ENCODE measurements at regions not wholly inside any gene's neighbourhood (a gene's known extent, or its start where the extent isn't known, plus 50 kb on each side); places are given as distances from the start of the nearest gene placed in this dataset.

DNA sequence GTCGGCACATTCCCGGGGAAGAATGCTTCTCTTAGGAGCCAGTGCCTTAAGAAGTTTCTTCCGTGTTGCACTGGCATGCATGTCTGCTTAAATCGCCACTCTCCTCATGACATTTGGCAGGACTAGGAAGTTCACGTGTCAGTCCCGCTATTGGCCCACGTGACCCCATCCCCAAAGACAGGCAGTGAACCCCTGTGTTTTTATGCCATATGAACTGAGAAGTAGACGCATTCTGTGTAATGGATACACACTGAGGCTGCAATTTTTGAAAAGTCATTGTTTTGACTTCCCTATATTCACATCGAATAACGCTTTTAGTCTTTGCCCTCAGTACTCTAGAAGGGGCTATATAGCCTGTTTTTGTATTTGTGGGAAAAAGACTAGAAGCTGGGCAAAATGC lies 125.6 kb upstream of the TBL1XR1 start:
- Histone ChIP-seq H3K4me3 (ENCODE audit: low read depth, low read length) (no peak overlapping the region), H3K4me1 (ENCODE audit: control insufficient read depth, insufficient read depth, low read length) (peaks cover 4% of the 10 kb centered on the region; the same call in 1 of the 2 replicates), H3K27ac (ENCODE audit: low read depth, low read length) (no peak overlapping the region), H3K9ac (ENCODE audit: low read length) (no peak overlapping the region), H3K9me3 (ENCODE audit: control insufficient read depth, insufficient read depth, low read depth, low read length) (no peaks in the 10 kb centered on the region), H3K27me3 (ENCODE audit: control insufficient read depth, insufficient read depth, low read length) (no peaks in the 10 kb centered on the region), H3K36me3 (ENCODE audit: control insufficient read depth, insufficient read depth, low read length) (no peaks in the 10 kb centered on the region)

- no peaks in the 10 kb centered on the region for H3K4me1 ChIP-seq (ENCODE audit: control insufficient read depth, insufficient read depth, low read length)
- no peaks in the 10 kb centered on the region for H3K36me3 ChIP-seq (ENCODE audit: control insufficient read depth, insufficient read depth, low read length)
- H3K9ac ChIP-seq (ENCODE audit: low read length) = no peak overlapping the region
- H3K27me3 ChIP-seq (ENCODE audit: control insufficient read depth, insufficient read depth, low read length) = no peaks in the 10 kb centered on the region
- H3K4me3 ChIP-seq (ENCODE audit: low read depth, low read length) = no peak overlapping the region
- H3K9me3 ChIP-seq (ENCODE audit: control insufficient read depth, insufficient read depth, low read depth, low read length) = no peaks in the 10 kb centered on the region
- no peak overlapping the region for H3K27ac ChIP-seq (ENCODE audit: low read depth, low read length)
Observed at GRCh38 chr3:177329854-177330253, 132.6 kb upstream of the TBL1XR1 start.

DNA sequence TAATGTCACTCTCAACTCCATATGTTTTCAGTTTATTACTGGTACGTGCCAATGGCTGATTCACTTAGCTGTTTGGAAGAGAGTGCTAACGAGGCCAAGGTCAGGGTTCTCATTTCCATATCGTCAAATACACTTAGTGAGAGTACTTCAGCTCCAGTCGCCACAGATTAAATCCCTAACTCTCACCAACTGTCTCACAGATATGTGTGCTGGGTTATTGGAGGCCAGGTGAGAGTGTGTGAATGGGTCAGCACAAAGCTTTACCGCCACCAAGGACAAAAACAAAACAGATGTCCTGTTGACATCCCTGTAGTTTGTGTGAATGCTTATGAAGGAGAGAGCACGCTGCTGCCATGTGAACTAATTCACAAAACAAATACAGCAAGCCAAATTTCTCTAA lies 133.5 kb upstream of the TBL1XR1 start:
- H3K9ac ChIP-seq (ENCODE audit: low read length) = no peak overlapping the region
- no peaks in the 10 kb centered on the region for H3K36me3 ChIP-seq (ENCODE audit: control insufficient read depth, insufficient read depth, low read length)
- no peaks in the 10 kb centered on the region for H3K4me1 ChIP-seq (ENCODE audit: control insufficient read depth, insufficient read depth, low read length)
- no peaks in the 10 kb centered on the region for H3K9me3 ChIP-seq (ENCODE audit: control insufficient read depth, insufficient read depth, low read depth, low read length)
- H3K4me3 ChIP-seq (ENCODE audit: low read depth, low read length) = no peak overlapping the region
- H3K27me3 ChIP-seq (ENCODE audit: control insufficient read depth, insufficient read depth, low read length) = no peaks in the 10 kb centered on the region
- no peak overlapping the region for H3K27ac ChIP-seq (ENCODE audit: low read depth, low read length)

DNA sequence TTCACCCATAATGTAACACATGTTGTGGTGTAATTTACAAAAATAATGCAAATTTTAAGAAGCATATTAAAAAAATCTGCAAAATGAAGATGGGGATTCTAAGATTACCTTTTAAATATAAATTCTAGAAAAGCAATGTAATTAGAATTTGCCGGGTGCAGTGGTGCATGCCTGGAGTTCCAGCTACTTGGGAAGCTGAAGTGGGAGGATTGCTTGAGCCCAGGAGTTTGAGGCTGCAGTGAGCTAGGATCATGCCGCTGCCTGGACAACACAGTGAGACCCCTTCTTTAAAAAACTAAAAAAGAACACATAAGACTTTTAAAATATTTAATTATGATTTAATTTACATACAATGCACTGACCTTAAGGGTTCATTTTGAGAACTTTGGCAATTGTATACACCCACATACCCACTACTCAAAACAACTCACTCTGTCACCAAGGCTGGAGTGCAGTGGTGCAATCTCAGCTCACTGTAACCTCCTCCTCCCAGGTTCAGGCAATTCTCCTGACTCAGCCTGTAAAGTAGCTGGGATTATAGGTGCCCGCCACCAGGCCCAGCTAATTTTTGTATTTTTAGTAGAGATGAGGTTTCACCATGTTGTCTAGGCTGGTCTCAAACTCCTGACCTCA lies 134.0 kb upstream of the TBL1XR1 start:
- no peaks in the 10 kb centered on the region for H3K36me3 ChIP-seq (ENCODE audit: control insufficient read depth, insufficient read depth, low read length)
- H3K9ac ChIP-seq (ENCODE audit: low read length) = no peak overlapping the region
- H3K27me3 ChIP-seq (ENCODE audit: control insufficient read depth, insufficient read depth, low read length) = no peaks in the 10 kb centered on the region
- no peak overlapping the region for H3K27ac ChIP-seq (ENCODE audit: low read depth, low read length)
- H3K4me3 ChIP-seq (ENCODE audit: low read depth, low read length) = no peak overlapping the region
- no peaks in the 10 kb centered on the region for H3K4me1 ChIP-seq (ENCODE audit: control insufficient read depth, insufficient read depth, low read length)
- no peaks in the 10 kb centered on the region for H3K9me3 ChIP-seq (ENCODE audit: control insufficient read depth, insufficient read depth, low read depth, low read length)

DNA sequence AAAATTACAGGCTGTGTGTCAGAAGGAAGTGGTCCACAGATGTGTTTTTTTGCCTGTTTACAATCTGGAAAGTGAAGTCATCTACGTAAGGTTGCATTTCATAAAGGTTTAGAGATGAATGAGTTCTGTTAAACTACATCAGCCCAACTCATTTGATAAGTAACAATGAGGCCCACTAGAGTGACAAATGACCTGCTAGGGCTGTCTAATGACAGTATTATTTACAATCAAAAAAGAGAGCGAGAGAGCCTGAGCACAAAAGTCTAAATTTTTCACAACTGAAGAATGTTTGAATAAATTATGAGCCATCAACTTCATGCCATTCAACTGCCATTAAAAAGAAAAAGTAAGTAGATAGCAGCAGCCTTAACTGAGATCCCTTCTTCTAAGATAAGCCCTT lies 135.7 kb upstream of the TBL1XR1 start:
- Histone ChIP-seq H3K4me1 (ENCODE audit: control insufficient read depth, insufficient read depth, low read length) (no peaks in the 10 kb centered on the region), H3K4me3 (ENCODE audit: low read depth, low read length) (no peak overlapping the region), H3K9ac (ENCODE audit: low read length) (no peak overlapping the region), H3K36me3 (ENCODE audit: control insufficient read depth, insufficient read depth, low read length) (no peaks in the 10 kb centered on the region), H3K27me3 (ENCODE audit: control insufficient read depth, insufficient read depth, low read length) (no peaks in the 10 kb centered on the region), H3K9me3 (ENCODE audit: control insufficient read depth, insufficient read depth, low read depth, low read length) (no peaks in the 10 kb centered on the region), H3K27ac (ENCODE audit: low read depth, low read length) (no peak overlapping the region)

DNA sequence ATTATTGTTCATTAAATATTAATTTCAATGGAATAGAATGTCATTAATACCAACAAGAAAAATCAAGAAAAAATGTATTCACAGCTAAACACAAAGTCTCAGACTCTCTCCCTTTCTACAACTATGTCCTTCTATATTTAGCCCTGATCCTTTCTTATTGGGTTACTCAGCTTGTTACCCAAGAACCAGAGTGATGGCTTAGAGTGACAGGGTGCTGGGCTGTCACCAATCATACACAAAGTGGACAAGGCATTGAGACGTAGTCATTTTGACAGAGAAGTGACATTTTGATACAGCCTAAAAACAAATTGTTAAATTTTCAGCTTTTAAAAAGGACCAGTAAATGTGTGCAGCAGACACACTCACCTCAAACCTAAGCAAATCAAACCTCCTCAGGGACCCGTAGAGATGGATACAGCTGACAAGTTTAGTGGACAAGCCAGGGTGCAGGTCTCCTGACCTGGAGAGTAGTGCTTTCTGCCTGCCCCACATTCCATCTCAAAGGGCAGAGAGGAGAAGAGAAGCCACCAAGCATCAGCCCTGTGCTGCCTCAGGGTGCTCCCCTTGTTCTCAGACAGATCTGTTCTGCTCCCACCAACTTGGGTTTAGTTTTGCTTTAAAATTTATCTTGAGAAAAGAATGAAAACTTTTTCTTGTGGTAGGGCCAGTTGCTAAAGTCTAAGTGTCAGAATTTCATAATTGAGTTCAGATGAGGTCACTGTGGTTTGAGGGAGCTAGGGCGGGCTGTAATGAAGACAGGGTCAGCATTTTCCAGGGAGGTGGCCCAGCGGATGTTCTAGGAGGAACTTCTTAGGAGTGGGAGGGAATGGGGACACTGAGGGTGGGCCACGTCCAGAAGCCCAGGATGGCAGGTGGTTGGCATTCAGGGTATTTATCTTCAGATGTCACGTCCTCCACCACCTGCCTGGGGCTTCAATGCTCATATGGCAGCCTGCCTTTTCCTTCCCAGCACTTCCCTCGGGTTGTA lies 136.5 kb upstream of the TBL1XR1 start:
- H3K27ac ChIP-seq (ENCODE audit: low read depth, low read length) = no peak overlapping the region
- no peak overlapping the region for H3K4me3 ChIP-seq (ENCODE audit: low read depth, low read length)
- H3K9me3 ChIP-seq (ENCODE audit: control insufficient read depth, insufficient read depth, low read depth, low read length) = no peaks in the 10 kb centered on the region
- no peaks in the 10 kb centered on the region for H3K27me3 ChIP-seq (ENCODE audit: control insufficient read depth, insufficient read depth, low read length)
- H3K4me1 ChIP-seq (ENCODE audit: control insufficient read depth, insufficient read depth, low read length) = peaks cover 2% of the 10 kb centered on the region; the same call in 1 of the 2 replicates
- H3K9ac ChIP-seq (ENCODE audit: low read length) = no peak overlapping the region
- no peaks in the 10 kb centered on the region for H3K36me3 ChIP-seq (ENCODE audit: control insufficient read depth, insufficient read depth, low read length)

DNA sequence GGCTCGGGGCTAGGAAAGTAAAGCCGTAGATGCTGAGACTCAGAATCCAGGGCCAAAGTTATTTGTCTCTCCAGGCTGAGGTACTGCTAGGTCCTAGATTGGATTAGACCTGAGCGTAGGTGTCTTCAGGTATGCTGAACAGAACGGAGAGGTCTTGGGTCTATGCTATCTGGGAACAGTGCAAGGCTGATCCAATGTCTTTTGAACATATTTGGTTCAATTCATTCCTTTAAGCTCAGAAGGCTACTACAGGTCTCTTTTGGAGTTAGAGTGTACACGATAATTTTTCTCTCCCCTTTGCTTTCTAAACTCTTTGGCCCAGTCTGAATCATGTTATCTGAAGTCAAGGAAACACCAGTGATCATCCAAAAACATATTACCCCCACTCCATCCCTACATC lies 137.5 kb upstream of the TBL1XR1 start:
- Histone ChIP-seq H3K9me3 (ENCODE audit: control insufficient read depth, insufficient read depth, low read depth, low read length) (no peaks in the 10 kb centered on the region), H3K27ac (ENCODE audit: low read depth, low read length) (no peak overlapping the region), H3K4me1 (ENCODE audit: control insufficient read depth, insufficient read depth, low read length) (peaks cover 4% of the 10 kb centered on the region; the same call in 1 of the 2 replicates), H3K36me3 (ENCODE audit: control insufficient read depth, insufficient read depth, low read length) (no peaks in the 10 kb centered on the region), H3K27me3 (ENCODE audit: control insufficient read depth, insufficient read depth, low read length) (no peaks in the 10 kb centered on the region), H3K9ac (ENCODE audit: low read length) (no peak overlapping the region), H3K4me3 (ENCODE audit: low read depth, low read length) (no peak overlapping the region)

DNA sequence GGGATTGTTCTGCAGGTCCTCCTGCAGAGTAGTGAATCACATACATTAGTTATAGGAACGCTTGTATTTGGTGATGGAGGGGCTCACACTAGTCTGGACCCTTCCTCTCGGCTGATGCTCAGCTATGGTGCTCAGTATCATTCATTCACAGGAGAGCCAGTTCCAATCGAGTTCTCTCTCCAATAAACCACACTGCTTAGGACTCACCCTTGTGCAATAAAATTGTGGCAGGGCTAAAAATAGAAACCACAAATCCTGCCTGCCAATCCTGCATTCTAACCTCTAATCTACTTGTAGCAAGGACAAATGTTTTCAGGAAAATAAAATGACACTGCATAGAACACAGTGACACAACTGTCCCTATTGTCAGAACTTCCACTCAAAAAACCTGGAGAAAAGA lies 138.4 kb upstream of the TBL1XR1 start:
- Histone ChIP-seq H3K9ac (ENCODE audit: low read length) (no peak overlapping the region), H3K36me3 (ENCODE audit: control insufficient read depth, insufficient read depth, low read length) (no peaks in the 10 kb centered on the region), H3K4me3 (ENCODE audit: low read depth, low read length) (no peak overlapping the region), H3K27ac (ENCODE audit: low read depth, low read length) (no peak overlapping the region), H3K27me3 (ENCODE audit: control insufficient read depth, insufficient read depth, low read length) (no peaks in the 10 kb centered on the region), H3K9me3 (ENCODE audit: control insufficient read depth, insufficient read depth, low read depth, low read length) (no peaks in the 10 kb centered on the region), H3K4me1 (ENCODE audit: control insufficient read depth, insufficient read depth, low read length) (peaks cover 4% of the 10 kb centered on the region; the same call in 1 of the 2 replicates)

DNA sequence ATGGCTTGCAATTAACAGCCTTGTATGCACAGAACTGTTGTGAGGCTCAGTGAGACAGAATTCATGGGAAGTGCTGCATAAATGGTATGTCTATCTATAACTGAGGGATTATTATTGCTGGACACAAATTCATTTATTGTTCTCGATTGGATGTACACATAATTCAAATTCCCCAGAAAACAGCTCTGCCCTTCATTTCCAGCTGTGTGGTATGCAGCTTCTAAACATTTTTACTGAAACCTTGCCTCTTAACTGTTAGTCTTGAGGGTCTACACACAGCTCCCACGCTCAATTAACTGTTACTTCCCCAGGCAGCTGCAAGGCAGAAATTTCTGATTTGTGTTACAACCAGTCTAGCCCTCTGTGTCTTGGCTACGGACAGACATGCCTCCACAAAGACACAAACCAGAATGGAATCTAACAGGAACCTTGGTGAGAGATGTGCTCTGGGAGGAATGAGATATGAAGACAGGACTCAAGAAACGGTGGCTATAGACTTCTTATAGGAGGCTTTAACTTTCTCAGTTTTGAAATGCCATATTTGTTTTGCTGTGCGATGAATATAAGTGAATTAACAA lies 139.7 kb upstream of the TBL1XR1 start:
- Histone ChIP-seq H3K4me3 (ENCODE audit: low read depth, low read length) (no peak overlapping the region), H3K4me1 (ENCODE audit: control insufficient read depth, insufficient read depth, low read length) (peaks cover 4% of the 10 kb centered on the region; the same call in 1 of the 2 replicates), H3K9me3 (ENCODE audit: control insufficient read depth, insufficient read depth, low read depth, low read length) (no peaks in the 10 kb centered on the region), H3K27me3 (ENCODE audit: control insufficient read depth, insufficient read depth, low read length) (peaks cover 8% of the 10 kb centered on the region), H3K36me3 (ENCODE audit: control insufficient read depth, insufficient read depth, low read length) (no peaks in the 10 kb centered on the region), H3K9ac (ENCODE audit: low read length) (no peak overlapping the region), H3K27ac (ENCODE audit: low read depth, low read length) (no peak overlapping the region)

DNA sequence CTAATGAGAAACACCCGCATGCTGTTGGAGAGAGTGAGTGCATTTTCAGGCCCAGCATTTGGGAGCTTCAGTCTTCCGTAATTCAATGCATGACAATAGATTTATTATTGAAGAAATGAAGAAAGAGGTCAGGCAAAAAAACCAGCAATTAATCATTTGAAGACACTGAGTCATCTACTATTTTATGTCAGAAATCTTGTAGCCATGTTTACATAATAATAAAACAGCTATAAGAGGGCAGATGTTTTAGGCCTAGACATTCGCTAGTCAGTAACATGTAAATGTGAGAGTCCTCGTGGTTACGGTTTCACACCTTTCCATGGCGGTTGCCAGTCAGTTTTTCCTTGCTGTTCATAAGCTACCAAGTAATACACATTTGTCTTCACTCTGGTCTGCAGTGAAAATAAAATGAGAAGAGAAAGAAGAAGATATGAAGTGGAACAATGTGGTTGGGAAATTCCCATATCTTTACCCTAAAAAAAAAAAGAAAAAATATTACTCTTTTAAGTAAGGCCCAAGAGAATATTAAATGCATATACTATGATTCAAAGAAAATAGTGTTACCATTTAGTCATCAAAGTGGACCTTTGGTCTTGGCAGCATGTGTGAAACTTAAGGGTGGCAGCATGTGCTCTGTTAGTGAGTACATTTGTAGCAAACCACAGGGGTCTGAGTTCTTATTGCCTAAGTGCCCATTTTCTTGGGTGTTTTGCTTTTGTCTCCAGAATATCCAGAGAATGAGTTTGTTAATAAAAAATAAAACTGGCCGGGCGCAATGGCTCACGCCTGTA lies 140.5 kb upstream of the TBL1XR1 start:
- Histone ChIP-seq H3K27ac (ENCODE audit: low read depth, low read length) (no peak overlapping the region), H3K4me1 (ENCODE audit: control insufficient read depth, insufficient read depth, low read length) (peaks cover 4% of the 10 kb centered on the region; the same call in 1 of the 2 replicates), H3K4me3 (ENCODE audit: low read depth, low read length) (no peak overlapping the region), H3K9me3 (ENCODE audit: control insufficient read depth, insufficient read depth, low read depth, low read length) (no peaks in the 10 kb centered on the region), H3K36me3 (ENCODE audit: control insufficient read depth, insufficient read depth, low read length) (no peaks in the 10 kb centered on the region), H3K9ac (ENCODE audit: low read length) (no peak overlapping the region), H3K27me3 (ENCODE audit: control insufficient read depth, insufficient read depth, low read length) (peaks cover 16% of the 10 kb centered on the region)

Data from HUES6 (cell line).